H1 (cell line): ENCODE measurements at regions not wholly inside any gene's neighbourhood (a gene's known extent, or its start where the extent isn't known, plus 50 kb on each side); places are given as distances from the start of the nearest gene placed in this dataset.
"Not testable (repeated sequence)": the region's sequence is repeated elsewhere in the genome, so short reads cannot be mapped to it uniquely, and the experiment has no call there.

Source experiments
- CTCF ChIA-PET: fragments of 300-600 bp; sonication (Branson Sonifier 250); formaldehyde crosslinking; loops from one replicate; lab custom pipeline; 2021; ENCODE audit not compliant: partially characterized antibody; lab: Charles Lee
- POLR2A ChIA-PET: fragments of 300-600 bp; sonication (Branson Sonifier 250); formaldehyde crosslinking; loops from one replicate; lab custom pipeline; 2021; ENCODE audit warnings: inconsistent platforms; ENCODE audit not compliant: partially characterized antibody; lab: Charles Lee
- DNase-seq, 2 experiments: peaks; one replicate each; pipeline versions ENCODE4 v3.0.0 to v3.0.0-alpha.2; 2010 to 2022; ENCODE audit warnings: low spot score in 2 of 2, low read depth in 1 of 2, mixed read lengths in 1 of 2
- FAIRE-seq: peaks from 2 replicates; lab custom pipeline; 2011; peaks lifted over from hg19 to GRCh38; lab: Jason Lieb, UNC
- H2AFZ ChIP-seq: 2 replicates; pipeline ENCODE4 v1.8.1; 2012; ENCODE audit warnings: low read length, inconsistent platforms
- H2AK5ac ChIP-seq: 2 replicates; pipeline ENCODE4 v1.6.1; 2013; ENCODE audit warnings: low read depth, low read length
- H2BK120ac ChIP-seq: replicated peaks from 2 replicates; pipeline ENCODE3; 2013; ENCODE audit warnings: low read depth, low read length, inconsistent platforms
- H2BK12ac ChIP-seq: 2 replicates; pipeline ENCODE4 v1.6.1; 2013; ENCODE audit warnings: low read depth, low read length
- H2BK15ac ChIP-seq: 2 replicates; pipeline ENCODE4 v1.6.1; 2013; ENCODE audit warnings: low read length
- H2BK20ac ChIP-seq: 2 replicates; pipeline ENCODE4 v1.6.1; 2013; ENCODE audit warnings: low read length
- H2BK5ac ChIP-seq: 2 replicates; pipeline ENCODE4 v1.6.1; 2013; ENCODE audit warnings: low read depth, low read length
- H3K14ac ChIP-seq: 2 replicates; pipeline ENCODE4 v1.6.1; 2013; ENCODE audit warnings: inconsistent platforms; ENCODE audit not compliant: insufficient read length
- H3K18ac ChIP-seq: 2 replicates; pipeline ENCODE4 v1.6.1; 2013; ENCODE audit warnings: low read length; ENCODE audit errors: extremely low read depth
- H3K23ac ChIP-seq: 2 replicates; pipeline ENCODE4 v1.6.1; 2013; ENCODE audit warnings: inconsistent platforms; ENCODE audit not compliant: insufficient read length
- H3K23me2 ChIP-seq: 2 replicates; pipeline ENCODE4 v1.6.1; 2013; ENCODE audit warnings: low read depth, low read length
- H3K27ac ChIP-seq: 2 replicates; pipeline ENCODE4 v1.6.1; 2011; ENCODE audit warnings: low read depth, low read length, inconsistent platforms
- H3K27me3 ChIP-seq, 4 experiments: replicated peaks in 1 of 4; 1 replicate in 1 of 4; 2 replicates in 3 of 4; pipeline versions ENCODE4 v1.6.1 to v1.8.1; 2011 to 2013; ENCODE audit warnings: low read length in 3 of 4, mild to moderate bottlenecking in 3 of 4, inconsistent platforms in 2 of 4, mixed read lengths in 2 of 4, moderate library complexity in 1 of 4; ENCODE audit not compliant: control insufficient read depth in 3 of 4, insufficient read depth in 3 of 4; ENCODE audit errors: extremely low read depth in 1 of 4
- H3K36me3 ChIP-seq, 4 experiments: 2 replicates each; pipeline versions ENCODE4 v1.6.1 to v1.8.1; 2011 to 2013; ENCODE audit warnings: mild to moderate bottlenecking in 4 of 4, low read length in 3 of 4, moderate library complexity in 2 of 4, control low read depth in 1 of 4, inconsistent platforms in 1 of 4; ENCODE audit not compliant: insufficient read depth in 4 of 4, control insufficient read depth in 2 of 4
- H3K4ac ChIP-seq: replicated peaks from 2 replicates; pipeline ENCODE3; 2013; ENCODE audit warnings: low read length, low read depth, mixed read lengths, inconsistent platforms; ENCODE audit not compliant: insufficient read length
- H3K4me1 ChIP-seq, 4 experiments: replicated peaks in 1 of 4; 1 replicate in 1 of 4; 2 replicates in 3 of 4; pipeline versions ENCODE4 v1.6.1 to v1.8.1; 2011 to 2013; ENCODE audit warnings: low read length in 3 of 4, inconsistent platforms in 2 of 4, mixed read lengths in 1 of 4; ENCODE audit not compliant: insufficient read depth in 4 of 4, control insufficient read depth in 3 of 4
- H3K4me2 ChIP-seq, 2 experiments: 2 replicates each; pipeline versions ENCODE4 v1.6.1 to v1.8.1; 2011 to 2013; ENCODE audit warnings: low read depth in 2 of 2, low read length in 2 of 2, control low read depth in 1 of 2, inconsistent platforms in 1 of 2, mild to moderate bottlenecking in 1 of 2; ENCODE audit not compliant: insufficient read depth in 1 of 2
- H3K4me3 ChIP-seq, 4 experiments: fragments of 200-600, 300-600 bp in 1 of 4; sonication (generic), shearing (Covaris generic), sonication (Bioruptor Twin) in 1 of 4; 2 replicates each; pipeline versions ENCODE4 v1.5.1 to v1.8.1; 2011 to 2016; ENCODE audit warnings: low read length in 4 of 4, low read depth in 3 of 4, control low read depth in 2 of 4, inconsistent platforms in 2 of 4, mild to moderate bottlenecking in 2 of 4, mixed read lengths in 1 of 4, moderate library complexity in 1 of 4; ENCODE audit not compliant: insufficient read depth in 2 of 4; ENCODE audit errors: extremely low read depth in 1 of 4
- H3K56ac ChIP-seq: replicated peaks from 2 replicates; pipeline ENCODE3; 2013; ENCODE audit warnings: low read depth, mild to moderate bottlenecking, mixed read lengths, low read length, inconsistent platforms; ENCODE audit not compliant: insufficient read length
- H3K79me1 ChIP-seq: 2 replicates; pipeline ENCODE4 v1.6.1; 2013; ENCODE audit warnings: low read depth, low read length, control low read depth
- H3K79me2 ChIP-seq, 2 experiments: 2 replicates each; pipeline versions ENCODE4 v1.6.1 to v1.8.1; 2012 to 2013; ENCODE audit warnings: low read length in 2 of 2, mild to moderate bottlenecking in 2 of 2, inconsistent platforms in 1 of 2; ENCODE audit not compliant: insufficient read depth in 2 of 2, control insufficient read depth in 1 of 2
- H3K9ac ChIP-seq, 4 experiments: replicated peaks in 1 of 4; 1 replicate in 1 of 4; 2 replicates in 3 of 4; pipeline versions ENCODE4 v1.6.1 to v1.8.1; 2011 to 2013; ENCODE audit warnings: low read depth in 3 of 4, low read length in 3 of 4, control low read depth in 2 of 4, mild to moderate bottlenecking in 2 of 4, moderate library complexity in 2 of 4, inconsistent platforms in 1 of 4; ENCODE audit errors: extremely low read depth in 1 of 4
- H3K9me3 ChIP-seq, 2 experiments: 2 replicates each; pipeline versions ENCODE4 v1.6.1 to v1.8.1; 2012 to 2013; ENCODE audit warnings: mild to moderate bottlenecking in 2 of 2, moderate library complexity in 2 of 2, control low read depth in 1 of 2, inconsistent platforms in 1 of 2, low read depth in 1 of 2, low read length in 1 of 2, mixed read lengths in 1 of 2; ENCODE audit not compliant: insufficient read depth in 2 of 2
- H4K20me1 ChIP-seq, 2 experiments: replicated peaks in 1 of 2; 2 replicates each; pipeline versions ENCODE3 to v1.8.1; 2011 to 2013; ENCODE audit warnings: inconsistent platforms in 2 of 2, low read length in 2 of 2, mild to moderate bottlenecking in 1 of 2; ENCODE audit not compliant: insufficient read depth in 2 of 2, control insufficient read depth in 1 of 2
- H4K5ac ChIP-seq: 2 replicates; pipeline ENCODE4 v1.6.1; 2013; ENCODE audit warnings: low read length, low read depth, mixed read lengths, inconsistent platforms; ENCODE audit not compliant: insufficient read length
- H4K8ac ChIP-seq: 2 replicates; pipeline ENCODE4 v1.8.0; 2013; ENCODE audit warnings: mild to moderate bottlenecking, moderate library complexity, low read length, inconsistent platforms; ENCODE audit not compliant: insufficient read depth; ENCODE audit errors: extremely low read depth
- H4K91ac ChIP-seq: replicated peaks from 2 replicates; pipeline ENCODE3; 2013; ENCODE audit warnings: low read length, mixed read lengths, inconsistent platforms; ENCODE audit not compliant: insufficient read length
- WGBS, 2 experiments: shearing (Covaris generic) in 1 of 2; methylation state at CpG; one replicate each; pipeline versions ENCODE4 v1.1.6 to v1.1.7; 2013 to 2015; ENCODE audit warnings: low lambda C conversion rate in 2 of 2, mixed read lengths in 2 of 2, inconsistent platforms in 1 of 2, low coverage in 1 of 2, missing lambda C conversion rate in 1 of 2; ENCODE audit not compliant: insufficient replicate concordance in 2 of 2, insufficient coverage in 1 of 2, insufficient read length in 1 of 2; ENCODE audit errors: extremely low coverage in 1 of 2, missing lambda C conversion rate in 1 of 2; 5-methylcytosine and 5-hydroxymethylcytosine counted together

DNA sequence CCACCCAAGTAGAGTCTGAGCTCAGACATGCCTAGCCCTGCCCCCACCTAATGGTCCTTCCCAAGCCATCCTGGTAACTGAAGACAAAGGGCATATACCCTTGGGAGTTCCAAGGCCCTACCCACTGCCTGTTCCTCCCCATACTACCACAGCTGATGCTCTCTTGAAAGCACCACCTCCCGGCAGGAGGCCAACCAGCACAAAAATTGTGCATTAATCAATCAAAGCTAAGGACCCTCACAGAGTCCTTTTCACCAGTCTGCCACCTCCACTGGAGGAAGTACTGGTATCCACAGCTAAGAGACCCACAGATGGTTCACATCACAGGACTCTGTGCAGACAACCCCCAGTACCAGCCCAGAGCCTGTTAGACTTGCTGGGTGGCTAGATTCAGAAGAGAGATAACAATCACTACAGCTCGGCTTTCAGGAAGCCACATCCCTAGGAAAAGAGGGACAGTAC, 93.8 kb upstream of the MAPK10 start:
- H2AFZ ChIP-seq = 0 out of 2 replicates have a peak overlapping the region, but pooled peaks have one; percentile 40
- H3K23ac ChIP-seq, H3K27me3 ChIP-seq, H3K79me1 ChIP-seq, H3K56ac ChIP-seq, H4K91ac ChIP-seq, FAIRE-seq, H3K4me2 ChIP-seq, H4K20me1 ChIP-seq, DNase-seq, H2BK120ac ChIP-seq, H4K5ac ChIP-seq, H3K4ac ChIP-seq, H3K9ac ChIP-seq, H4K8ac ChIP-seq, H3K23me2 ChIP-seq, H3K4me3 ChIP-seq, H3K14ac ChIP-seq, H3K27ac ChIP-seq, H3K36me3 ChIP-seq, H3K9me3 ChIP-seq, H3K79me2 ChIP-seq: not testable (repeated sequence)
- H3K18ac ChIP-seq = 0 out of 2 replicates have a peak overlapping the region, but pooled peaks have one; percentile 91
- peak overlapping the region; percentile 40; the same call in 1 of the 2 replicates for H2AK5ac ChIP-seq
- 0 out of 2 replicates have a peak overlapping the region, but pooled peaks have one; percentile 37 for H2BK15ac ChIP-seq
- 83% methylated on average over 2 of the region's 2 CpGs; no CpG with 5 or more reads in 1 of the 2 experiments for WGBS, 2 experiments
- ChIA-PET POLR2A (interaction anchor here (1.4 to 1.8 kb wide), 3 partner anchors 18 to 141 kb away, joined by 3 to 6 read pairs (median 5); partner anchors contain the start of gene PTPN13), CTCF (interaction anchor here (1.0 to 3.3 kb wide), 6 partner anchors 8 to 230 kb away, joined by 3 to 13 read pairs (median 4); no protein-coding TSS in a partner anchor)
- H2BK20ac ChIP-seq = peak overlapping the region; percentile 84; the same call in 1 of the 2 replicates
- peaks cover 4 to 20% (median 19%) of the 10 kb centered on the region in 4 experiments; a peak in 6 of 7 replicates for H3K4me1 ChIP-seq
- peak overlapping the region; percentile 98; the same call in 1 of the 2 replicates for H2BK12ac ChIP-seq
- peak overlapping the region; percentile 87; the same call in 1 of the 2 replicates for H2BK5ac ChIP-seq
